ENCODE measurements at regions not wholly inside any gene's neighbourhood (a gene's known extent, or its start where the extent isn't known, plus 50 kb on each side); places are given as distances from the start of the nearest gene placed in this dataset.

DNA sequence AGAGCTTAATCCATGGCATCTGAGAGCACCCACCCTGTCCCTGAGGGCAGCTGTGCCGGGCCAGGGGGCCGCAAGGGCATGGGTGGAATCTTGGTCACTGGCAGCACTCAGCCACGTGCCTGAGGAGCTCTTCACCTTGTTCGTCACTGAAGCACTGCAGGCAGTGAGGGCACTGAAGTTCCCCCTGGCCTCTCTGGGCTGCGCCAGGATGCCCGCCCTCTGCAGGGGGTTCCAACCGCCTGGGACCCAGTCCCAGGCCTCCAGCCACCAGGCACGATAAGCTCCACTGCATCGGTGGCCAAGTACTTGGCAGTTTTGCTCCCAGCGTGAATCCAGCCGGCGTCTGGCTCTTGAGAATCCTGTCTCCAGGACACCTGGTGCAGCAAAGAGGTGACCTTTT, 96.4 kb upstream of the MED14 start:
- Histone ChIP-seq H3K27ac (no peak overlapping the region), H3K4me1 (replicated peaks in 1 of 2) (peaks cover 0 to 7% of the 10 kb centered on the region in 2 donors), H3K4me3 (no peak overlapping the region)
- in situ Hi-C loops (cut with MboI; ENCODE audit: low pct_unique_long_range_greater_than_20kb in 2 of 9, low sequenced_read_pairs in 9 of 9, unreplicated experiment in 9 of 9), result no loop called here
- no CpG with 5 or more reads among the region's 12 CpGs for WGBS, 10 experiments
- no peak for ATAC-seq (replicated peaks in 6 of 8)

DNA sequence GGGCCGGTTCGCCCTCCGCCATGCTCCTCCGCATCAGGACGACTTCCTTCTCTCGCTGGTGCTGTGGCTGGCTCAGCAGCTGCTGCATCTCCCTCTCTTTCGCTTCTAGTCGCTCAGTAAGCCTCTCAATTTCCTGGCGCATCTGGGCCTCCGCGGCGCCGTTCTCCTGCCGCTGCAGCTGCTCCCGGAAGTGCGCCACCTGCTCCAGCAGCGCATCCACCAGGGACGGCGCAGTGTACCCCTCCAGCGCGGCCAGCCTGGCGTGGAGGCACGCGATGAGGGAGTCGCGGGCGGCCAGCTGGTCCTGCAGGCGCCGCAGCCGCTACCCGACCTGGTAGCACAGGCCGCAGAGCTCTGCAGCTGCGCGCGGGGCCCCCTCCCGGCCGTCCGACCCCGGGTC, 97.4 kb upstream of the MED14 start:
- no peak for ATAC-seq (replicated peaks in 6 of 8)
- in situ Hi-C loops (cut with MboI; ENCODE audit: low pct_unique_long_range_greater_than_20kb in 2 of 9, low sequenced_read_pairs in 9 of 9, unreplicated experiment in 9 of 9), result no loop called here

DNA sequence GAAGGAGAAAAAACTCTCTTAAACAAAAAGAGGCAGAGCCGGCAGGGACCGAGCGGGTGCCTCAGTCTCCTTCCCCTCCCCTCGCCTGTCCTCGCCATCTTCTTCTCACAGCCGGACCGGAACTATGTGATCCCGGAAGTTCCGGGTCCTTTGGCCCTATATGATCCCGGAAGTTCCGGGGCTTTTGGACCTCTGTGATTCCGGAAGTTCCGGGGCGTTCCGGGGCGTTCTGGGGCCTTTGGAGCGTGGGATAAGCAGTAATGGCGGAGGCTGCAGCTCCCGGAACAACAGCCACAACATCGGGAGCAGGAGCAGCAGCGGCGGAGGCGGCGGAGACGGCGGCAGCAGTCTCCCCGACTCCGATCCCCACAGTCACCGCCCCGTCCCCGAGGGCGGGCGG, 98.9 kb upstream of the MED14 start:
- no peak overlapping the region for H3K4me3 ChIP-seq
- ATAC-seq (replicated peaks in 6 of 8), result no peak
- WGBS, 10 experiments, result 80% methylated on average over 5 of the region's 33 CpGs; no CpG with 5 or more reads in 9 of the 10 experiments
- in situ Hi-C loops (cut with MboI; ENCODE audit: low pct_unique_long_range_greater_than_20kb in 2 of 9, low sequenced_read_pairs in 9 of 9, unreplicated experiment in 9 of 9), result no loop called here
- no peak overlapping the region for H3K27ac ChIP-seq
- peaks cover 0 to 7% of the 10 kb centered on the region in 2 donors for H3K4me1 ChIP-seq (replicated peaks in 1 of 2)

More for the DNA sequence above, 97.4 kb upstream of the MED14 start:
- peaks cover 0 to 7% of the 10 kb centered on the region in 2 donors for H3K4me1 ChIP-seq (replicated peaks in 1 of 2)
- WGBS, 10 experiments, result 52 to 91% (median 85%) methylated on average over 2 to 12 of the region's 39 CpGs; no CpG with 5 or more reads in 7 of the 10 experiments
- H3K27ac ChIP-seq, result no peak overlapping the region
- no peak overlapping the region for H3K4me3 ChIP-seq

DNA sequence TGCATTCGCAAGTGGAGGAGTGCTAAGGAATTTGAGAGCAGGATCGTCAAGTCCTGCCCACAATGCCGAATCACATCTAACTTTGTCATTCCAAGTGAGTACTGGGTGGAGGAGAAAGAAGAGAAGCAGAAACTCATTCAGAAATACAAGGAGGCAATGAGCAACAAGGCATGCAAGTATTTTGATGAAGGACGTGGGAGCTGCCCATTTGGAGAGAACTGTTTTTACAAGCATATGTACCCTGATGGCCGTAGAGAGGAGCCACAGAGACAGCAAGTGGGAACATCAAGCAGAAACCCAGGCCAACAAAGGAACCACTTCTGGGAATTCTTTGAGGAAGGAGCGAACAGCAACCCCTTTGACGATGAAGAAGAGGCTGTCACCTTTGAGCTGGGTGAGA, 100.2 kb upstream of the MED14 start:
- peaks cover 0 to 7% of the 10 kb centered on the region in 2 donors for H3K4me1 ChIP-seq (replicated peaks in 1 of 2)
- WGBS, 10 experiments, result 60 to 100% (median 77%) methylated on average over 1 to 3 of the region's 7 CpGs; no CpG with 5 or more reads in 7 of the 10 experiments
- H3K4me3 ChIP-seq, result no peak overlapping the region
- H3K27ac ChIP-seq, result no peak overlapping the region
- peak in 1 of 8 experiments; percentile 17 for ATAC-seq (replicated peaks in 6 of 8)
- in situ Hi-C loops (cut with MboI; ENCODE audit: low pct_unique_long_range_greater_than_20kb in 2 of 9, low sequenced_read_pairs in 9 of 9, unreplicated experiment in 9 of 9), result no loop called here

DNA sequence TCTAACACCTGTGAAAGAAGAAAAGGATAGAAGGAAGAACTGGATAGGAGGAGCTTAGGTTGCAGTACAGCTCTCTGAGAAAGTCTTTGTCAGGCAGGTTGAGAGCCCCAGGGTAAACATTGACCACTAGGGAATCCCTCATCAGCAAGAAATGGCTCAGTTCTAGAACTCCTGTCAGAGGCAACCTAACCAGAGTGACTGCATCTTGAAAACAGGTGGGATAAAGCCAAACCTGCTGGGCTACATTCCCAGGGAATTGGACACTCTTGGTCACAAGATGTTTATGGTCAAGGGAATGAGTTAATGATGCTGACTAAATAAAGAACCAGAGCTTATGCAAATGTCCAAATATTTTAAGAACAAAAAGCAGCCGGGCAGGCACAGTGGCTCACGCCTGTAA, 108.3 kb upstream of the MED14 start:
- Histone ChIP-seq H3K4me1 (replicated peaks in 1 of 2) (peaks cover 10 to 12% of the 10 kb centered on the region in 2 donors), H3K27ac (no peak overlapping the region), H3K4me3 (no peak overlapping the region)
- ATAC-seq (replicated peaks in 6 of 8), result no peak
- 60 to 90% (median 80%) methylated on average over 1 to 2 of the region's 2 CpGs; no CpG with 5 or more reads in 7 of the 10 experiments for WGBS, 10 experiments
- in situ Hi-C loops (cut with MboI; ENCODE audit: low pct_unique_long_range_greater_than_20kb in 2 of 9, low sequenced_read_pairs in 9 of 9, unreplicated experiment in 9 of 9), result no loop called here

DNA sequence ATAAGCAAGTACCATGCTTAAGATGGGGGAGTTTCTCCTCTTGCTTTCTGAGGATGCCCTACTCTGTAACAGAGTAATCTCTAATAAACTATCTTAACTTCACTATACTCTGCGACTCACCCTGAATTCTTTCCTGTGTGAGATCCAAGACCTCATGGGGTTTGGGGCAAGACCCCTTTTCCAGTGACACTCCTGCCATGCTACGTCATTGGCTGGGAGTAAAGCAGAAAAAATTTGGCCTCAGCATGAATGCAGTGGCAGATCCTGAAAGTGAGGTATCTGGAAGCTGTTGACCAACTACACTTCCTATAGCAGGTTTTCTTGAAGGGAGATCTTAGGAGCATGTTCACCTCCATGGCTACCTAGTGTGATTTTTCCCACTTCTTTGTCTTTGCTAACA, 109.1 kb upstream of the MED14 start:
- 83% methylated on average over 1 of the region's 2 CpGs; no CpG with 5 or more reads in 9 of the 10 experiments for WGBS, 10 experiments
- in situ Hi-C loops (cut with MboI; ENCODE audit: low pct_unique_long_range_greater_than_20kb in 2 of 9, low sequenced_read_pairs in 9 of 9, unreplicated experiment in 9 of 9), result no loop called here
- peaks cover 10 to 12% of the 10 kb centered on the region in 2 donors for H3K4me1 ChIP-seq (replicated peaks in 1 of 2)
- H3K27ac ChIP-seq, result no peak overlapping the region
- ATAC-seq (replicated peaks in 6 of 8), result no peak
- no peak overlapping the region for H3K4me3 ChIP-seq

DNA sequence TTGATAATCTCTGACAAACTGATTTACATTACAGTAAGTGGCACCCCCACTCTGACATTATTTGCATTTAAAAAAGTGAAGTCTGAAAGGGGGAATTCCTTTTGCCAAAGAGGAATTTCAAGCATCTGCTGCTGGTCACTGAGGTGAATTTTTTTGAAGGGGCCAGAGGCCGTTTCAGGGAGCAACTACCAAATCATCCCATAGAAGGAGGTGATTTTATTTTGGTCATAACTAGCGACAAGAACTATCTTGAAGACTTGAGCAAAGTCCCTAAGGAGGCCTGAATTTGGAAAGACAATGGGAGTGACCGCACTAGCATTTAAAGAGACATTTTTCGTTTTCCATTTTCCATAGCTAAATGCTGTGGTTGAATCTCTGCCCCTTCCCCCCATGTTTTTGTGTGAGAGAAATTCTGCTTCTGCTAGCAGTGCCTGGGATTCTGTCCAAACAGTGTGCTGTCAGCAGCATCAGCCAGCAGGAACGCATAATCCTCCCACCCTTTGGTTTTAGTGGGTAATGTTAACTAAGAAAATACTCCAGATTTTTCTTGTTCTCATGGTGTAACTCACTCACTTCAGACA, 110.1 kb upstream of the MED14 start:
- in situ Hi-C loops (cut with MboI; ENCODE audit: low pct_unique_long_range_greater_than_20kb in 2 of 9, low sequenced_read_pairs in 9 of 9, unreplicated experiment in 9 of 9), result no loop called here

DNA sequence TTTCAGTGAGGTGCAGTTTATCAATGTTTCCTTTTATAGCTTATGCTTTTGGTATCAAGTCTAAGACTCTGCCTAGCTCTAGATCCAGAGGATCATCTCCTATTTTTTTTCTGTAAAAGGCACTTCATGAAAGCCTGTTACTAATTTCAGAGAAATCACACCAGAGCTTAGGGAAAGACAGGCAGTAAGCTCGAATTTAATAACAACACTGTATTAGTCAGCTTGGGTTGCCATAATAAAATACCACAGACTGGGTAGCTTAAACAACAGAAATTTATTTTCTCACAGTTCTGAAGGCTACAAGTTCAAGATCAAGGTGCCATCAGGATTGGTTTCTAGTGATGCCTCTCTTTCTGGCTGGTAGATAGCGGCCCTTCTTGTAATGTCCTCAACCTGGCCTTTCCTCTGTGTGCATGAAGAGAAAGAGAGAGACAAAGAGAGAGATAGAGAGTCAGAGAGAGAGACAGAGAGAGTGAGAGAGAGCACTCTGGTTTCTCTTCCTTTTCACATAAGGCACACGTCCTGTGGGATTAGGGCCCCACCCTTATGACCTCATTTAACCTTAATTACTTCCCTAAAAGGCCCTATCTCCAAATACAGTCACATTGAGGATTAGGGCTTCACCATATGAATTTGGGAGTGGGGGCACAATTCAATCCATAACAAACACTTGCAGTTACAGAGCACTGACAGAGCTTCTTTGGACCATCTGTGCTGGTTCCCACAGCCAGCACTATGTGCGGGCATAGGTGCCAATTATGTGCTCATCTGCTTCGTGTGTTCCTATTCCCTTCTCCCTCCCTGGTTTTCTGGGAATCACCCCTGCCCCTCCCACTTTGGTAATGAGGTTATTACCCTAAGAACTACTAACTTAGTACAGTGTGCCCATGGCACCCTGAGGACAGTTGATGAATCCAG, 114.8 kb upstream of the MED14 start:
- Histone ChIP-seq H3K27ac (no peak overlapping the region), H3K4me3 (no peak overlapping the region), H3K4me1 (replicated peaks in 1 of 2) (peaks cover 8 to 18% of the 10 kb centered on the region in 2 donors)
- 30 to 63% (median 61%) methylated on average over 1 to 3 of the region's 5 CpGs; no CpG with 5 or more reads in 7 of the 10 experiments for WGBS, 10 experiments
- ATAC-seq (replicated peaks in 6 of 8), result peak in 3 of 8 experiments; percentile 10 to 16 (median 11)
- in situ Hi-C loops (cut with MboI; ENCODE audit: low pct_unique_long_range_greater_than_20kb in 2 of 9, low sequenced_read_pairs in 9 of 9, unreplicated experiment in 9 of 9), result no loop called here

More for the DNA sequence above, 110.1 kb upstream of the MED14 start:
- peak in 6 of 8 experiments; percentile 34 to 91 (median 59) for ATAC-seq (replicated peaks in 6 of 8)
- no peak overlapping the region for H3K4me3 ChIP-seq
- H3K27ac ChIP-seq, result peak overlapping the region; percentile 64 to 75
- WGBS, 10 experiments, result 0 to 20% (median 9%) methylated on average over 1 to 4 of the region's 5 CpGs; no CpG with 5 or more reads in 4 of the 10 experiments
- H3K4me1 ChIP-seq (replicated peaks in 1 of 2), result peaks cover 10 to 12% of the 10 kb centered on the region in 2 donors

DNA sequence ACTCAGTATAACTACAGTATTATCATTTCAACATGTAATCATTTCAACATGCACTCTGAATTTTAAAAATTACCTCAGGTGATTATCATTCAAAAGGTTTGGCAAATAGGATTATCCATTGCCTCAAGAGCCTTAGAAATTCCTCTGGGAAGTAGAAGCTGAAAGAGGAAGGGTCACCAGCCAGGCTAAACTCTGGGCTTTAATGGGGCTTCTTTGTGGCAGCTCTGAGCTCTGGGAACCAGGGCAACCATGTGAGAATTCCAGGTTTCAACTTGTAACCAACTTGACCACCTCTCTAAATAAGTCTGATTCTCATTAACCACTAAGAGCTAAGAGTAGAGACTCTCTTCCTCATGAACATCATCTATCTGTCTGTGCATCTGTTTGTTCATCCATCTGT, 117.2 kb upstream of the MED14 start:
- ATAC-seq (replicated peaks in 6 of 8), result no peak
- peaks cover 0 to 6% of the 10 kb centered on the region in 2 donors for H3K4me1 ChIP-seq (replicated peaks in 1 of 2)
- H3K27ac ChIP-seq, result peak overlapping the region in 1 of 2 donors; percentile 57
- in situ Hi-C loops (cut with MboI; ENCODE audit: low pct_unique_long_range_greater_than_20kb in 2 of 9, low sequenced_read_pairs in 9 of 9, unreplicated experiment in 9 of 9), result no loop called here
- H3K4me3 ChIP-seq, result no peak overlapping the region

DNA sequence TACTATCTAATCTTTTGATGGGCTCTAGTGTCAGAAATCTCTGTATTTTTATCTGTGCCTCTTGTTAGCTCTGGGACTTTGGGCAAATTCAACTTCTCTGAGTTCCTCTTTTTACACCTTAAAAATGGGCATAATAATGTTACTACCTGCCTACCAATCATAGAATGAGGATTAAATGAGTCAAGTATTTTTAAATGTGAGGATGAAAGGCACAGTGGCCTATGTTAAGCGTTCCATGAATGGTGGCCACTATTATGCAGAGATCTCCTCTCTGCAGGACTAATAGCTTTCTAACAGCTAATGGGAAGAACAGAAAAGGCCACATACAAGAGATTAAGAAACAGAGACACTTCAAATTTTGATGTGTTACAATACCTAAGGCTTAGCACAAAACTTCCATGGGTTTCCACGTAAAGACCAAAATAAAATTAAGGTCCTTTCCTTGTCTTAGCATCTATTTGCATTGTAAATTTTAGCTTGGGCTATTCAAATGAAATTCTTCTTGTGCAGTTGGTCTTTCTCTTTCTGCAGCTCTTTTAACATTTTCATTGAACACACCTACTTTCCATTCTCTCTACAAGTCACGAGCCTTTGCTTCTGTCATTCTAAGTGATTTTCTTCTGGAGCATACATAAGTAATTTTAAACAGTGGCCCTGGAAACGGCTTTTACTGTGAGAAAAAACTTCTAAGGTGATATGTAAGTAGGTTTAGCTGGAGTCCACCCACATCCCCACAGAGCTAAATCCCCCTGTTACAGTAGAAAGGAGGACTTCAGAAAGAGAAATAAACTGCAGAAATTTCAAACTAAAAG, 117.9 kb upstream of the MED14 start:
- Histone ChIP-seq H3K4me3 (no peak overlapping the region), H3K27ac (peak overlapping the region in 1 of 2 donors; percentile 57), H3K4me1 (replicated peaks in 1 of 2) (peaks cover 0 to 6% of the 10 kb centered on the region in 2 donors)
- WGBS, 10 experiments, result 0 to 60% (median 12%) methylated on average over 1 to 4 of the region's 4 CpGs; no CpG with 5 or more reads in 4 of the 10 experiments
- in situ Hi-C loops (cut with MboI; ENCODE audit: low pct_unique_long_range_greater_than_20kb in 2 of 9, low sequenced_read_pairs in 9 of 9, unreplicated experiment in 9 of 9), result no loop called here
- peak in 6 of 8 experiments; percentile 53 to 82 (median 67) for ATAC-seq (replicated peaks in 6 of 8)

DNA sequence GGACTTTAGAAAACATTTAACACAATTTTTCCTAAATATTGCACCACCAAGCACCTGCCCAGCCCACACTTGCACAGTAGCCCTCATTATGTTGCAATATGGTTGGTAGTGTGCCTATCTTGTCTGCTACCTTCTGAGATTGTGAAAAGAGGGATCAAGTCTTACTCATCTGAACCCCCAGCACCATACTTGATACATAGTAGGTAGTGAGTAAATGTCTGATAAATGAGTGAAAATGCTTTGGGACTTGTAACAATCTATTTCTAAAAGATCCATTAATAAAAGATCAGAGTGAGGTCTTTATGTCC, 118.4 kb upstream of the MED14 start:
- peak overlapping the region in 1 of 2 donors; percentile 48 for H3K27ac ChIP-seq

DNA sequence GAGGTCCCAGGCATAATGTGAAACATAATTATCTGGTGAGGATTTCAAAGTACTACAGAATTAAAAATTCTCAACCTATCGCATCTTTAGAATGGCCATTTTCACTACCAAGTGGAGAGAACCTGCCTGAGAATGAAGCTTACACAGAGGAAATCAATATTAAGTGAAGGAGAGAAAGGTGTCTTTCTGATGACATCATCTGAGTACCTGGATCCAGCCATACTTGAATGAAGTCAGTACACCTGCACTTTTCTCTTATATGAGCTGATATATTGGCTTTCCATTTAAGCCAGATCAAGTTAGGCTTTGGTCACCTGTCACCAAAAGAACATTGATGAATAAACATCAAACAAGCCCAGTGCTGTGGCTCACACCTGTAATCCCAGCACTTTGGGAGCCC, 118.9 kb upstream of the MED14 start:
- 29 to 100% (median 100%) methylated on average over 1 of the region's 1 CpG; no CpG with 5 or more reads in 5 of the 10 experiments for WGBS, 10 experiments
- in situ Hi-C loops (cut with MboI; ENCODE audit: low pct_unique_long_range_greater_than_20kb in 2 of 9, low sequenced_read_pairs in 9 of 9, unreplicated experiment in 9 of 9), result no loop called here
- no peak for ATAC-seq (replicated peaks in 6 of 8)
- peaks cover 0 to 6% of the 10 kb centered on the region in 2 donors for H3K4me1 ChIP-seq (replicated peaks in 1 of 2)
- no peak overlapping the region for H3K27ac ChIP-seq
- no peak overlapping the region for H3K4me3 ChIP-seq

More for the DNA sequence above, 118.4 kb upstream of the MED14 start:
- in situ Hi-C loops (cut with MboI; ENCODE audit: low pct_unique_long_range_greater_than_20kb in 2 of 9, low sequenced_read_pairs in 9 of 9, unreplicated experiment in 9 of 9), result no loop called here
- Histone ChIP-seq H3K4me1 (replicated peaks in 1 of 2) (peaks cover 0 to 6% of the 10 kb centered on the region in 2 donors), H3K4me3 (no peak overlapping the region)
- peak in 2 of 8 experiments; percentile 8 to 24 for ATAC-seq (replicated peaks in 6 of 8)

DNA sequence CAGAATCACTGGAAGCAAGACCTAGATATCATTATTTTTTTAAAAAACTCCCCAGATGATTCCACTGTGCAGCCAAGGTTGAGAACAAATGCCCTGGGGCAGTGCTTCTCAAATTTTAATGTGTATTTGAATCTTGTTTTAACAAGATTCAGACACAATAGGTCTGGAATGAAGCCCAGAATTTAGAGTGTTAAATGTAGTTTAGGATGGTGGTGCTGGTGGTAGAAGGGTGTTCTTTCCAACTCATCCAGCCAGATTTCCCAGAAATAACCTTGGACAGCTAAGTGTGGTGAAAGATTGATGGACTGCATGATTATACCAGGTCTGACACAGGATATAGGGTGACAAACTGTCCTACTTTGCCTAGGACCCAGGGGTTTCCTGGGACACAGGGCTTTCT, 120.1 kb upstream of the MED14 start:
- Histone ChIP-seq H3K27ac (no peak overlapping the region), H3K4me1 (replicated peaks in 1 of 2) (peaks cover 0 to 6% of the 10 kb centered on the region in 2 donors), H3K4me3 (no peak overlapping the region)
- in situ Hi-C loops (cut with MboI; ENCODE audit: low pct_unique_long_range_greater_than_20kb in 2 of 9, low sequenced_read_pairs in 9 of 9, unreplicated experiment in 9 of 9), result no loop called here
- peak in 2 of 8 experiments; percentile 47 to 52 for ATAC-seq (replicated peaks in 6 of 8)

All from motor neuron (in vitro differentiated cells).